WTC11 (cell line): ENCODE measurements at regions not wholly inside any gene's neighbourhood (a gene's known extent, or its start where the extent isn't known, plus 50 kb on each side); places are given as distances from the start of the nearest gene placed in this dataset.

Experiments used
- ATAC-seq: fragments of 200-7000 bp; cut with Tn5 transposase; 2 replicates; pipeline ENCODE4 v1.10.0; 2021; ENCODE audit warnings: mild to moderate bottlenecking, moderate library complexity
- CTCF ChIA-PET: fragments of 300-600 bp; sonication (Branson Sonifier 250); formaldehyde crosslinking; loops from one replicate; lab custom pipeline; 2021; ENCODE audit warnings: antibody characterized with exemption; lab: Charles Lee
- POLR2A ChIA-PET: fragments of 350-600 bp; sonication (Branson Sonifier 250); formaldehyde crosslinking; loops from one replicate; lab custom pipeline; 2021; ENCODE audit warnings: antibody characterized with exemption; lab: Charles Lee
- DNase-seq: peaks from one replicate; pipeline ENCODE4 v3.0.0; 2021; ENCODE audit warnings: low spot score
- H3K27ac Mint-ChIP-seq: 2 replicates; pipeline ENCODE4 v1.8.0; 2021; ENCODE audit warnings: mixed read lengths
- H3K27me3 Mint-ChIP-seq: 2 replicates; pipeline ENCODE4 v1.8.0; 2021; ENCODE audit warnings: low read depth, mild to moderate bottlenecking, moderate library complexity, mixed read lengths
- H3K36me3 Mint-ChIP-seq: 2 replicates; pipeline ENCODE4 v1.8.0; 2021; ENCODE audit warnings: mixed read lengths
- H3K4me1 Mint-ChIP-seq: 2 replicates; pipeline ENCODE4 v1.8.0; 2022; ENCODE audit warnings: mixed read lengths
- H3K4me3 Mint-ChIP-seq: 2 replicates; pipeline ENCODE4 v1.8.0; 2021; ENCODE audit warnings: mild to moderate bottlenecking, moderate library complexity, mixed read lengths
- H3K9me3 Mint-ChIP-seq: 2 replicates; pipeline ENCODE4 v1.8.0; 2021; ENCODE audit warnings: mixed read lengths
- AR ChIP-seq: fragments of 250-450 bp; sonication (Bioruptor Pico); IDR thresholded peaks from 2 replicates; pipeline ENCODE4 v1.9.0; 2021; ENCODE audit warnings: mild to moderate bottlenecking
- ARID4B ChIP-seq: sonication (generic); formaldehyde crosslinking; IDR thresholded peaks from 2 replicates; pipeline ENCODE4 v1.8.0; 2023; ENCODE audit warnings: missing genetic modification reagents, mild to moderate bottlenecking, borderline replicate concordance
- ATF1 ChIP-seq: sonication (generic); formaldehyde crosslinking; IDR thresholded peaks from 2 replicates; pipeline ENCODE4 v1.8.1; 2023; ENCODE audit warnings: mild to moderate bottlenecking, moderate library complexity, missing genetic modification reagents
- ATF3 ChIP-seq: sonication (generic); formaldehyde crosslinking; conservative IDR thresholded peaks from 2 replicates; pipeline ENCODE4 v1.8.1; 2022; ENCODE audit warnings: mild to moderate bottlenecking, missing genetic modification reagents
- CREM ChIP-seq: sonication (generic); formaldehyde crosslinking; IDR thresholded peaks from 2 replicates; pipeline ENCODE4 v1.8.1; 2022; ENCODE audit warnings: mild to moderate bottlenecking, missing genetic modification reagents, moderate library complexity
- ELF4 ChIP-seq: sonication (generic); formaldehyde crosslinking; IDR thresholded peaks from 2 replicates; pipeline ENCODE4 v1.8.1; 2022; ENCODE audit warnings: low read depth, mild to moderate bottlenecking, moderate library complexity, missing genetic modification reagents
- HMGA2 ChIP-seq: fragments of 250-450 bp; sonication (Bioruptor Pico); IDR thresholded peaks from 2 replicates; pipeline ENCODE4 v1.4.0; 2021; ENCODE audit warnings: mild to moderate bottlenecking, moderate library complexity
- MLX ChIP-seq: sonication (generic); formaldehyde crosslinking; IDR thresholded peaks from 2 replicates; pipeline ENCODE4 v1.8.1; 2023; ENCODE audit warnings: mild to moderate bottlenecking, missing genetic modification reagents, moderate library complexity
- MXD4 ChIP-seq: fragments of 250-450 bp; sonication (Bioruptor Pico); IDR thresholded peaks from 2 replicates; pipeline ENCODE4 v1.8.0; 2021; ENCODE audit warnings: mild to moderate bottlenecking, moderate library complexity, borderline replicate concordance
- MYBL2 ChIP-seq: sonication (generic); formaldehyde crosslinking; IDR thresholded peaks from 2 replicates; pipeline ENCODE4 v1.8.1; 2023; ENCODE audit warnings: mild to moderate bottlenecking, moderate library complexity, missing genetic modification reagents
- NFYB ChIP-seq: sonication (generic); formaldehyde crosslinking; conservative IDR thresholded peaks from 2 replicates; pipeline ENCODE4 v1.8.0; 2022; ENCODE audit warnings: low read depth, missing genetic modification reagents
- PREB ChIP-seq: sonication (generic); formaldehyde crosslinking; IDR thresholded peaks from 2 replicates; pipeline ENCODE4 v1.8.1; 2022; ENCODE audit warnings: mild to moderate bottlenecking, missing genetic modification reagents, moderate library complexity, borderline replicate concordance
- ZNF121 ChIP-seq: sonication (generic); formaldehyde crosslinking; IDR thresholded peaks from 2 replicates; pipeline ENCODE4 v1.8.0; 2023; ENCODE audit warnings: missing genetic modification reagents
- ZNF425 ChIP-seq: fragments of 250-450 bp; sonication (Bioruptor Pico); conservative IDR thresholded peaks from 2 replicates; pipeline ENCODE4 v1.9.0; 2021; ENCODE audit warnings: mild to moderate bottlenecking
- ZSCAN18 ChIP-seq: fragments of 250-450 bp; sonication (Bioruptor Pico); IDR thresholded peaks from 2 replicates; pipeline ENCODE4 v2.1.2; 2022; ENCODE audit warnings: mild to moderate bottlenecking, moderate library complexity

GRCh38 chr2:2887772-2888387 lies 489.7 kb downstream of the EIPR1 start:
- H3K9me3 Mint-ChIP-seq, result peaks cover 10% of the 10 kb centered on the region
- H3K27me3 Mint-ChIP-seq, result no peaks in the 10 kb centered on the region
- ATAC-seq, result no peak
- CTCF ChIA-PET, result no interaction called here
- H3K4me3 Mint-ChIP-seq, result no peak overlapping the region
- H3K36me3 Mint-ChIP-seq, result peaks cover 7% of the 10 kb centered on the region
- no peaks in the 10 kb centered on the region for H3K4me1 Mint-ChIP-seq
- no peak for DNase-seq
- H3K27ac Mint-ChIP-seq, result no peak overlapping the region
- POLR2A ChIA-PET, result no interaction called here
- no peak for TF ChIP-seq ZNF425
- TF ChIP-seq CREM (CRISPR knock-in tag), result no peak
- no peak for TF ChIP-seq ATF1
- TF ChIP-seq PREB, result no peak
- TF ChIP-seq AR (CRISPR knock-in tag), result no peak
- no peak for TF ChIP-seq ZSCAN18 (CRISPR knock-in tag)
- no peak for TF ChIP-seq ELF4 (CRISPR knock-in tag)
- no peak for TF ChIP-seq ATF3 (CRISPR knock-in tag)
- no peak for TF ChIP-seq HMGA2 (CRISPR knock-in tag)
- no peak for TF ChIP-seq MLX (CRISPR knock-in tag)
- no peak for TF ChIP-seq NFYB (CRISPR knock-in tag)
- no peak for TF ChIP-seq MXD4
- no peak for TF ChIP-seq ZNF121 (CRISPR knock-in tag)
- no peak for TF ChIP-seq ARID4B
- no peak for TF ChIP-seq MYBL2 (CRISPR knock-in tag)
